COR-L47 (cell line): ENCODE measurements at regions not wholly inside any gene's neighbourhood (a gene's known extent, or its start where the extent isn't known, plus 50 kb on each side); places are given as distances from the start of the nearest gene placed in this dataset.
"Not testable (repeated sequence)": the region's sequence is repeated elsewhere in the genome, so short reads cannot be mapped to it uniquely, and the experiment has no call there.

Experiments
- DNase-seq: peaks from one replicate; lab custom pipeline; 2025; lab: John Stamatoyannopoulos, UW

- DNase-seq = no peak
These were observed 125.6 kb upstream of the GATA6 start for GRCh38 chr18:22043837-22044236.

DNA sequence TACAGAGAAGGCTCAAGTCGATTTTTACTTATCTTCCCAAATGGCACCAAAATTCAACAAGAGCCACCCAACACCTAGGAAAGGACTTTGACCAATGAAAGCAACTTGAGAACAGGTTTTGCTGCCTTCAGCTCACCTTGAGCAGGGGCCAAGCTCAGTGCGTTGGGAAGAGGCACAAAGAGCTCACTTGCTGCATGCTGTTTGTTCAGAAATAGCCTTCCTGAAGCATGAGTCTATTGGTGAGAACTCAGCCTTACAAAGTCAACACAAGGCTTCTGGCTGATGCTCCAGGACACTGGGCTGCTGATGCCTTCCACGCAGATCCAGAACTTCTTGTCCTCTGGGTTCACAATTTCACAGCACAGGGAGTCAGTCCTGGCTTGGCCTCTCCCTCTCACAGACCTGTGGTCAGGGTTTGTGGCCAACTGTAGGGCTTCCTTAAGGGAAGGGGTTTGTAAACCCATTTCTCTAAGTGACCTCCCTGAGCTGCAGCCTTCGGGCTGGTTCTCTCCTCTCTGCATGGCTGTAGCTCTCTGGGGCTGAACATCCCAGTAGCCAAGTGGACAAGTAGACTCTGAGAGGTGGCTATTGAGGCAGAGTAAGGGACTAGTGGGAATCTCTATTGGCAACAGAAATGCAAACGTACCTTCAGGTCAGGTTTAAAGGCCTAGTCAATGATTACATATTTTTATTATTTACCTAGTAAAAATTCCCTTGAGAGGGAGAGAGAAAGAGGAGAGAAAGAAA is 124.7 kb upstream of the GATA6 start:
- DNase-seq = no peak

- DNase-seq = no peak
These were observed 124.0 kb upstream of the GATA6 start for GRCh38 chr18:22045221-22045918.

DNA sequence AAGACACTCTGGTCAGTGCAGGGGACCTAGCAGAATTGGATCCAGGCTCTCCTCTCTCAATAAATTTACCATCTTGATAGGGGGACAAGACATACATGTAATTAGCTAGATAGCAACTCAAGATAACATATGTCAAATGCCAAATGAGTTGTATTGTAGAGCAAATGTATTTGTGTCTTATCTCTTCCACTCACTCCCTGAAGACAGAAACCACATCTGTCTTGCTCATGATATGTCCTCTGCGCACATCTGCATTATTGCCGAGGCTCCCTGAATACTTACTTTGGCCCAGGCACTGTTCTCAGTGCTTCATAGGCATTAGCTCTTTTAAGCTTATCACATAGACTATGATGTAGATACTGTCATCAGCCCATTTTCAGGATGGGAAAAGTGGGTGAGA is 122.9 kb upstream of the GATA6 start:
- DNase-seq = no peak

DNA sequence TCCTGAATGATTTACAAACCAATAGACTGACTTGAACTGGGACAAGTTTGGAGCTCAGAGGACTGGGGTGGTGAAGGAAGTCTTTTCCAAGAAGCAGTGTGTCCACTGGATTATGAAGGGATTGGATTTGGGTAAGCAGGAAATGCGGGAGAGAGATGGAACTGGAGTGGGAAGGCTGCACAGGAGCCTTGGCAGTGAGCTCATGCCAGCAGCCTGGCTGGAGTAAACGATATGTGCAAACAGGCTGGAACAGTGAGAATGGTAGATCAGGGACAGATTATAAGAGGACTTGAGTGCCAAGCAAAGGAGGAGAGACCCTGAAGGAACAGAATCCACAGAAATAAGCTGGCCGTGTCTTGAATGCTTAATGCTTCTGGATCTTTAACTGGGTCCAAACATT is 121.9 kb upstream of the GATA6 start:
- DNase-seq = no peak

DNA sequence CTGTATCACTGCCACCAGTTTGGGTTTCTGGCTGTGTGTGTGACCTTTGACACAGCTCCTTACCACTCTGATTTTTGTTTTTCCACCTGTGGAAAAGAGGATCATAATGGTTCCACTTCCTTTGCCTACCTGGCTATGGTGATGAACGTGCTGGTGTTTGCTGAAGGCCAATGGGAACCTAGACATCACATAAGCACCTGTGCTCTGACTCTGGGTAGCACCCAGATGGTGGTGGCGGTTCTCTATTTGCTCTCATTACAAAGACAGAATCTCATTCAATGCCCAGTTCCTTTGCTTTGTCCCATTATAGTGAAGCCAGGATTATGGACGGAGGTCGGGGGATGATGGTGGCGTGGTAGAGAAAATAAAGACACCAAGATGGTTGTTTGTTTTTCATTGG is 121.2 kb upstream of the GATA6 start:
- no peak for DNase-seq

- DNase-seq = no peak
These were observed 120.3 kb upstream of the GATA6 start for GRCh38 chr18:22048932-22049615.

GRCh38 chr18:22052405-22053105 is 116.8 kb upstream of the GATA6 start:
- DNase-seq = no peak

DNA sequence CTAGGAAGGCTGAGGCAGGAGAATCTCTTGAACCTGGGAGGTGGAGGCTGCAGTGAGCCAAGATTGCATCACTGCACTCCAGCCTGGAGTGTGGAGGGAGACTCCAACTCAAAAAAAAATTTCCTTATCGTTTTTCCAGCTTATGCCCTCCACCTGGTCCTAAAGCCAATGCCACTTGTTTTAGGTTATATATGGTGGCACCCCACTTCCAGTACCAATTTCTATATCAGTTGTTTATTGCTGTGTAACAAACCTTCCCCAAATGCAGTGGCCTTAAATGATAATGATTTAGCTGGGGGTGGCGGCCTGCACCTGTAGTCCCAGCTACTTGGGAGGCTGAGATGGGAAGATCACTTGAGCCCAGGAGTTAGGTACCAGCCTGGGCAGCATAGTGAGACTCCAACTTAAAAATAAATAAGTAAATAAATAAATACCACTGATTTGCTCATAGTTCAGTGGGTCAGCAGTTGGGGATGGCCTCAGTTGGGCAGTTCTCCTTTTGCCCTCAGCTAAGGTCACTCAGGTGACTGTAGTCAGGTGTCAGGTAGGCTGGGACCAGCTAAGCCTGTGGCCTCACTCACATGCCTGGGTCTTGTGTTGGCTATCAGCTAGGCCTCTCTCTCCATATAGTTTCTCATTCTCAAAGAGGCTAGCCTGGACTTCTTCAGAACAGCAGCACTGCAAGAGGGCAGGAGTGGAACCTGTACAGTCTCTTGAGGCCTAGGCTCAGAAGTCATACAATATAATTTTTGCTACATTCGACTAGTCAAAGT is 113.7 kb upstream of the GATA6 start:
- DNase-seq = no peak

GRCh38 chr18:22056950-22057349 is 112.4 kb upstream of the GATA6 start:
- no peak for DNase-seq

- DNase-seq = no peak
These were observed 111.4 kb upstream of the GATA6 start for GRCh38 chr18:22057908-22058527.

- no peak for DNase-seq
These were observed 109.0 kb upstream of the GATA6 start for GRCh38 chr18:22060361-22060760.

- no peak for DNase-seq
These were observed 106.3 kb upstream of the GATA6 start for GRCh38 chr18:22063102-22063501.

DNA sequence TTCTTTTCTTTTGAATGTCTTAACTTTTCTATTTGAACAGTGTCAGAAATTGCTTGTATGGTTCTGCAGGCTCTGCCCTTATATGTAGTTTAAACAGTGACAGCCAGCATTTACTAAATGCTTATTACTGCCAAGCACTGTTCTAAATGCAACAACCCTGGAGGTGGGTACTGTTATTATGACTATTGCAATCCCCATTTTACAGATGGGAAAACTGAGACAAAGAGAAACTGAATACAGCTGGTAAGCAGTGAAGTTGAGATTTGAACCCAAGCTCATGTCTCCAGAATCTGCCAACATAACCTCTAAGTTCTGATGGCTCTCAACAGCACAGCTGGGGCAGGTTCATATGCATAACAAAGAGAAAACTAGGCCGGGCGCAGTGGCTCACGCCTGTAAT is 105.7 kb upstream of the GATA6 start:
- DNase-seq = no peak

DNA sequence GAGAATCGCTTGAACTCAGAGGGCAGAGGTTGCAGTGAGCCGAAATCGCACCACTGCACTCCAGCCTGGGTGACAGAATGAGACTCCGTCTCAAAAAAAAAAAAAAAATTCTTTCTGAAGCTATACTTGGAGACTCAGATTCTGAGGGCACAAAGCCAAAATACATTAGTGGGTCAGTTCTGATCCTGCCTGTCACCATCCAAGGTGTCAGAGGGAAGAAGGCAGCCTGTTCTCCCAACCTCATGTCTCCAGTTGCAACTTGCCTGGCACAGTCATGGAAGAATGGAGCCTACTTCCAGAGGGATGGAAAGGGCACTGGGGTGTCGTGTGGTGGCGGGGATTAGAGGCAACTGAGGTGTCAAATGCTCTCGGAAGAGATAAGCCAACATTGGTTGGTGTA is 104.8 kb upstream of the GATA6 start:
- DNase-seq = no peak

DNA sequence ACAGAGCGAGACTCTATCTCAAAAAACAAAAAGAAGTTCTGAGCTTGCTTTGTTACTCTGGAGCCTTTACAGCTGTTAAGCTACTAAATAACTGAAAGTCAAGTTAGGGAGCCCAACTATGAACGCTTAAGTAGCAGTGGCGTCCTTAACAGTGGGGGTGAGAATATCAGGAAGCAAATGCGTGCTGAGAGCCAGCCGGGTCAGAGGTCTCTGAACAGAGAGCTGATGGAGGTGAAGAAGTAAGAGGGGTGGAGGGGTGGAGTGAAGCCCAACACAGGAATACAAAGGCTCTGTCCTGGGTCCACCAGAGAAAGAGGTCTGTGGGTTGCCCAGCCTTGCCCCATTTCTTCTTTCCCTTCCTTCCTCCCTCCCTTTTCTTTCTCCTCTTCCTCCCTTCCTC is 104.1 kb upstream of the GATA6 start:
- DNase-seq = no peak

DNA sequence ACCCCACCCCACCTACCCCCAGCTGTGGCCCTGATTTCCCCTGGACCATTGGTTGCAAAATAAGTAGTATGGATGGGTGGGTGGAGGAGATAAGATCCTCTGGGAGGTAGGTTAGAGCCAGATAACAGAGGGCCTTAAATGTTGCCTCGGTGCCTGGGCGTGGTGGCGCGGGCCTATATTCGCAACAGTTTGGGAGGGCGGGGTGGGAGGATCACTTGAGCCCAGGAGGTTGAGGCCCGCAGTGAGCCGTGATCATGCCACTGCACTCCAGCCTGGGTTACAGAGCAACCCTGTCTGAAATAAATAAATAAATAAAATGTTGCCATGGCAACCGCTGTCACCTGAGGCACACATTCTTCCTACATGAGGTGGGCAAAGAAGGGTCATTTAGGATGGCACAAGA is 103.3 kb upstream of the GATA6 start:
- DNase-seq = peak; percentile 3

- no peak for DNase-seq
These were observed 102.3 kb upstream of the GATA6 start for GRCh38 chr18:22067109-22067508.

DNA sequence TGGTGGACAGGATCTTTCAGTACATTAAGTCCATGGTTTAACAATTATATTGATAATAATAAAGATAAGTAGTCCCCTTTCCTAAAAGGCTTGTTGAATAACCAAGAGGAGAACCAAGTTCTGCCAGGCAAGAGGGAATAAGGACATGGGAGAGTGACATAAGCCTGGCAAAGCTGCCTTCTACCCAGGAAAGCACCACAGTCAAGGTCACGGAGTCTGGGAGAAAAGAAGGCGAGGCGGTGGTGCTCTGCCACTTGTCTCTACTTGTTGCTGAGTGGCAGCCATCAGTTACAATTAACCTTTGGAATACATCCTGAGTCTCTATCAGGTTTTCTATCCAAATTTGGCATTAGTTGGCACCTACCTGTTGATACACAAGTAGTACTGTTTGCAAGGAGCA is 101.7 kb upstream of the GATA6 start:
- no peak for DNase-seq

DNA sequence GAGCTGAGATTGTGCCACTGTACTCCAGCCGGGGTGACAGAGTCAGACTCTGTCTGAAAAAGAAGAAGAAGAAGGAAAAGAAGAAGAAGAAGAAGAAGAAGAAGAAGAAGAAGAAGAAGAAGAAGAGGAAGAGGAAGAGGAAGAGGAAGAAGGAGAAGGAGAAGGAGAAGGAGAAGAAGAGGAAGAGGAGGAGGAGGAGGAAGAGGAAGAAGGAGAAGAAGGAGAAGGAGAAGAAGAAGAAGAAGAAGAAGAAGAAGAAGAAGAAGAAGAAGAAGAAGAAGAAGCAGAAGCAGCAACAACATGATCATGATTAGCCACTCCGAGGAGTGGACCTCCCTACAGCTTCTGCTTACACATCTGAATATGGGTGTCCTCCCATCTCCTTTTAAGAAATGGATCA is 100.6 kb upstream of the GATA6 start:
- not testable (repeated sequence) for DNase-seq

DNA sequence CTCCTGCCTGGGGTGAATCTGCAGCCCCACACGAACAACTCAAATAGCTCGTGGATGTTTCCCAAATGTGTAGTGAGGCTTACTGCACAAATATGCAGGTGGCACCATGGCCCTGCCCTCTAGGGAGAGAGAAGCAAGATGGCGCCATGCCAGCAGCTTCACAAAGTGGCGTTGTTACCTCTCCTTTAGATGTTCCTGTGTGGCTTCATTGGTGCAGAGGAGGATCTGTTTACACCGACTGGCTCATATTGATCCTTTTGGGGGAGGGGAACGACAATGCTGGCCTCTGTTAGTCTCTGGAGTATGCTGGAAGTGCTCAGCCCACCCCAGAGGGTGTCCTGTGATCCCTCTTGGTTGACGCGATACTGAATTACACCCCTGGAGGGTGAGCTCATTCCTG is 99.5 kb upstream of the GATA6 start:
- DNase-seq = no peak
